K562 (cell line): ENCODE measurements at regions not wholly inside any gene's neighbourhood (a gene's known extent, or its start where the extent isn't known, plus 50 kb on each side); places are given as distances from the start of the nearest gene placed in this dataset.

Experiments used
- ATAC-seq: fragments of 200-7000 bp; cut with Tn5 transposase; 3 replicates; pipeline ENCODE4 v1.9.1; 2020; ENCODE audit warnings: moderate library complexity
- BruUV-seq: library from RNA; stranded (reverse); fragments of 400-500 nt; replicated peaks from 2 replicates; lab custom pipeline; 2021; lab: Mats Ljungman, UMichigan
- CTCF ChIA-PET: fragments of 300-600 bp; formaldehyde crosslinking; extraction: SDS; loops from one replicate; lab custom pipeline; 2021; ENCODE audit warnings: low intra/inter-chr PET ratio; lab: Yijun Ruan, JAX
- POLR2A ChIA-PET: fragments of 300-600, 350-650 bp; sonication (Branson Sonifier 250); formaldehyde crosslinking; extraction: SDS; loops from one replicate; lab custom pipeline; 2021; ENCODE audit warnings: antibody characterized with exemption, inconsistent platforms; lab: Yijun Ruan, JAX
- DNase-seq, 4 experiments: peaks; one replicate each; pipeline versions ENCODE4 v3.0.0 to v3.0.0-alpha.2; 2011 to 2018; ENCODE audit warnings: low spot score in 3 of 4, mixed read lengths in 3 of 4; ENCODE audit errors: extremely low read depth in 1 of 4
- FAIRE-seq: peaks from 2 replicates; lab custom pipeline; 2011; peaks lifted over from hg19 to GRCh38; lab: Jason Lieb, UNC
- H2AFZ ChIP-seq: 2 replicates; pipeline ENCODE4 v1.6.0; 2011; ENCODE audit warnings: low read depth, low read length, control low read depth, inconsistent platforms
- H3K27ac ChIP-seq: fragments of 200-600 bp; 3 replicates; pipeline ENCODE4 v1.8.0; 2011; ENCODE audit warnings: low read depth, mild to moderate bottlenecking, control low read depth, inconsistent platforms, low read length, moderate library complexity, mixed read lengths; ENCODE audit errors: extremely low read depth
- H3K27me3 ChIP-seq, 2 experiments: fragments of 300-600 bp in 1 of 2; 2 replicates in 1 of 2; 3 replicates in 1 of 2; pipeline versions ENCODE4 v1.6.0 to v1.8.0; 2011; ENCODE audit warnings: inconsistent platforms in 2 of 2, low read length in 2 of 2, mild to moderate bottlenecking in 1 of 2, mixed read lengths in 1 of 2, moderate library complexity in 1 of 2; ENCODE audit not compliant: control insufficient read depth in 2 of 2, insufficient read depth in 2 of 2
- H3K36me3 ChIP-seq: fragments of 300-600 bp; 3 replicates; pipeline ENCODE4 v1.8.0; 2011; ENCODE audit warnings: mild to moderate bottlenecking, low read length, inconsistent platforms; ENCODE audit not compliant: control insufficient read depth, insufficient read depth
- H3K4me1 ChIP-seq, 2 experiments: fragments of 200-600 bp in 1 of 2; replicated peaks in 1 of 2; 2 replicates in 1 of 2; 3 replicates in 1 of 2; pipeline versions ENCODE4 v1.5.1 to v1.8.0; 2011; ENCODE audit warnings: inconsistent platforms in 2 of 2, low read length in 2 of 2, mild to moderate bottlenecking in 1 of 2, mixed read lengths in 1 of 2, moderate library complexity in 1 of 2; ENCODE audit not compliant: control insufficient read depth in 2 of 2, insufficient read depth in 2 of 2
- H3K4me2 ChIP-seq: 2 replicates; pipeline ENCODE4 v1.6.1; 2011; ENCODE audit warnings: low read length, control low read depth, inconsistent platforms, mixed read lengths; ENCODE audit not compliant: insufficient read depth
- H3K4me3 ChIP-seq: fragments of 200-600 bp; sonication (generic), shearing (Covaris generic); 2 replicates; pipeline ENCODE4 v1.5.1; 2016; ENCODE audit warnings: control low read depth, inconsistent platforms
- H3K79me2 ChIP-seq: fragments of 200-600 bp; 3 replicates; pipeline ENCODE4 v1.8.0; 2011; ENCODE audit warnings: low read length, inconsistent platforms; ENCODE audit not compliant: control insufficient read depth, insufficient read depth
- H3K9ac ChIP-seq, 2 experiments: 2 replicates each; pipeline versions ENCODE4 v1.6.0 to v1.6.1; 2011; ENCODE audit warnings: low read depth in 2 of 2, low read length in 2 of 2, control low read depth in 1 of 2, inconsistent platforms in 1 of 2, mild to moderate bottlenecking in 1 of 2, mixed read lengths in 1 of 2; ENCODE audit not compliant: insufficient read depth in 1 of 2
- H3K9me1 ChIP-seq: one replicate; pipeline ENCODE4 v1.6.0; 2011; ENCODE audit warnings: inconsistent platforms, mild to moderate bottlenecking, low read length, moderate library complexity; ENCODE audit not compliant: control insufficient read depth, insufficient read depth
- H3K9me3 ChIP-seq: replicated peaks from 2 replicates; pipeline ENCODE4 v1.5.1; 2011; ENCODE audit warnings: low read depth, low read length, inconsistent platforms; ENCODE audit not compliant: control insufficient read depth, insufficient read depth
- H4K20me1 ChIP-seq: replicated peaks from 2 replicates; pipeline ENCODE4 v1.6.1; 2011; ENCODE audit warnings: low read length, inconsistent platforms, mixed read lengths; ENCODE audit not compliant: control insufficient read depth, insufficient read depth
- DEAF1 ChIP-seq: fragments of 450-650 bp; formaldehyde crosslinking; IDR thresholded peaks from 2 replicates; pipeline ENCODE4 v1.4.0; 2020; ENCODE audit warnings: mild to moderate bottlenecking, moderate library complexity
- GMEB1 ChIP-seq: fragments of 250-450 bp; sonication (Bioruptor Pico); IDR thresholded peaks from 2 replicates; pipeline ENCODE4 v1.4.0; 2020; ENCODE audit warnings: mild to moderate bottlenecking
- RERE ChIP-seq: sonication (generic); formaldehyde crosslinking; IDR thresholded peaks from 2 replicates; pipeline ENCODE4 v1.8.0; 2023; ENCODE audit warnings: missing genetic modification reagents, mild to moderate bottlenecking, borderline replicate concordance
- TEAD2 ChIP-seq: fragments of 450-650 bp; IDR thresholded peaks from 2 replicates; pipeline ENCODE4 v1.6.1; 2016; ENCODE audit warnings: missing genetic modification characterization, control low read depth, missing compliant biosample characterization
- WGBS: fragments of 100-300 bp; shearing (Covaris generic); methylation state at CpG from one replicate; pipeline ENCODE4 v1.1.6; 2016; ENCODE audit warnings: low coverage, mixed read lengths; ENCODE audit not compliant: insufficient coverage; ENCODE audit errors: missing lambda C conversion rate; 5-methylcytosine and 5-hydroxymethylcytosine counted together
- in situ Hi-C: fragments of 300-500 bp; cut with MboI; formaldehyde crosslinking; loops from 4 replicates; pipeline ENCODE4 v1.15.0; 2018; ENCODE audit warnings: inconsistent platforms, mixed read lengths
- intact Hi-C: fragments of 100-400 bp; cut with micrococcal nuclease; formaldehyde crosslinking; loops from 2 replicates; pipeline ENCODE4 v1.14.2; 2022

GRCh38 chr10:37563715-37564108 lies 293.7 kb downstream of the ZNF248 start:
- Histone ChIP-seq H3K4me1 (no peaks in the 10 kb centered on the region), H3K4me2 (no peak overlapping the region), H3K9ac (no peak overlapping the region), H3K79me2 (no peaks in the 10 kb centered on the region), H3K9me3 (no peaks in the 10 kb centered on the region), H3K36me3 (no peaks in the 10 kb centered on the region), H3K9me1 (no peaks in the 10 kb centered on the region), H3K4me3 (no peak overlapping the region), H2AFZ (no peak overlapping the region), H3K27me3 (no peaks in the 10 kb centered on the region), H4K20me1 (no peaks in the 10 kb centered on the region), H3K27ac (no peak overlapping the region)
- no TSS peak for BruUV-seq
- ChIA-PET POLR2A (no interaction called here), CTCF (no interaction called here)
- in situ Hi-C loops, result no loop called here
- DNase-seq (no peak), FAIRE-seq (no peak), ATAC-seq (no peak)
- intact Hi-C loops, result no loop called here
- 0% methylated on average over 2 of the region's 3 CpGs for WGBS
- no peak for TF ChIP-seq TEAD2
- TF ChIP-seq GMEB1 (CRISPR knock-in tag), result no peak
- TF ChIP-seq RERE (CRISPR knock-in tag), result no peak
- no peak for TF ChIP-seq DEAF1 (CRISPR knock-in tag)
